ENCODE measurements at regions not wholly inside any gene's neighbourhood (a gene's known extent, or its start where the extent isn't known, plus 50 kb on each side); places are given as distances from the start of the nearest gene placed in this dataset.

- Mint-ChIP-seq H3K27ac (peak overlapping the region; percentile 94 to 99 (median 98)), H3K36me3 (no peaks in the 10 kb centered on the region), H3K9me3 (no peaks in the 10 kb centered on the region), H3K4me3 (peak overlapping the region; percentile 79 to 96 (median 90)), H3K27me3 (no peaks in the 10 kb centered on the region), H3K4me1 (peaks cover 52 to 83% (median 72%) of the 10 kb centered on the region in 3 donors)
- ATAC-seq (ENCODE audit: low read depth in 2 of 2) (peak; percentile 8 to 17), DNase-seq (peak; percentile 49)
These were observed 50.3 kb downstream of the UTRN start for GRCh38 chr6:144335311-144335861.

- H3K4me1 Mint-ChIP-seq, result peaks cover 56 to 86% (median 73%) of the 10 kb centered on the region in 3 donors
- no peaks in the 10 kb centered on the region for H3K9me3 Mint-ChIP-seq
- peak overlapping the region; percentile 79 to 96 (median 90) for H3K4me3 Mint-ChIP-seq
- DNase-seq (peak; percentile 77), ATAC-seq (ENCODE audit: low read depth in 2 of 2) (peak; percentile 60 to 69)
- no peaks in the 10 kb centered on the region for H3K36me3 Mint-ChIP-seq
- no peaks in the 10 kb centered on the region for H3K27me3 Mint-ChIP-seq
- H3K27ac Mint-ChIP-seq, result peak overlapping the region; percentile 94 to 99 (median 98)
These were observed 50.8 kb downstream of the UTRN start for GRCh38 chr6:144335914-144336313.

- Mint-ChIP-seq H3K9me3 (no peaks in the 10 kb centered on the region), H3K27ac (peak overlapping the region; percentile 4 to 98 (median 96)), H3K4me3 (peak overlapping the region in 6 of 8 donors; percentile 24 to 93 (median 64)), H3K27me3 (no peaks in the 10 kb centered on the region), H3K4me1 (peaks cover 60 to 91% (median 77%) of the 10 kb centered on the region in 3 donors), H3K36me3 (no peaks in the 10 kb centered on the region)
- DNase-seq (no peak), ATAC-seq (ENCODE audit: low read depth in 2 of 2) (no peak)
These were observed 51.8 kb downstream of the UTRN start for GRCh38 chr6:144336900-144337299.

- H3K9me3 Mint-ChIP-seq, result no peaks in the 10 kb centered on the region
- H3K27ac Mint-ChIP-seq, result peak overlapping the region; percentile 33 to 97 (median 85)
- no peaks in the 10 kb centered on the region for H3K36me3 Mint-ChIP-seq
- ATAC-seq (ENCODE audit: low read depth in 2 of 2) (no peak), DNase-seq (no peak)
- peaks cover 70 to 98% (median 81%) of the 10 kb centered on the region in 3 donors for H3K4me1 Mint-ChIP-seq
- H3K27me3 Mint-ChIP-seq, result no peaks in the 10 kb centered on the region
- peak overlapping the region; percentile 12 to 71 (median 56) for H3K4me3 Mint-ChIP-seq
These were observed 53.3 kb downstream of the UTRN start for GRCh38 chr6:144338474-144338873.

GRCh38 chr6:144338951-144339700 lies 54.0 kb downstream of the UTRN start:
- Mint-ChIP-seq H3K27ac (peak overlapping the region; percentile 19 to 92 (median 85)), H3K4me1 (peaks cover 70 to 98% (median 80%) of the 10 kb centered on the region in 3 donors), H3K9me3 (peaks cover 0 to 1% (median 0%) of the 10 kb centered on the region in 7 donors), H3K36me3 (no peaks in the 10 kb centered on the region), H3K27me3 (no peaks in the 10 kb centered on the region), H3K4me3 (peak overlapping the region; percentile 23 to 71 (median 60))
- DNase-seq, result peak; percentile 50
- ATAC-seq (ENCODE audit: low read depth in 2 of 2), result no peak

GRCh38 chr6:144339859-144340452 lies 54.8 kb downstream of the UTRN start:
- Mint-ChIP-seq H3K9me3 (peaks cover 0 to 1% (median 0%) of the 10 kb centered on the region in 7 donors), H3K36me3 (no peaks in the 10 kb centered on the region), H3K27me3 (no peaks in the 10 kb centered on the region), H3K27ac (peak overlapping the region in 5 of 6 donors; percentile 19 to 96 (median 87)), H3K4me3 (peak overlapping the region in 6 of 8 donors; percentile 23 to 75 (median 60)), H3K4me1 (peaks cover 76 to 96% (median 87%) of the 10 kb centered on the region in 3 donors)
- ATAC-seq (ENCODE audit: low read depth in 2 of 2), result no peak
- no peak for DNase-seq

GRCh38 chr6:144340541-144341371 lies 55.6 kb downstream of the UTRN start:
- peaks cover 75 to 96% (median 87%) of the 10 kb centered on the region in 3 donors for H3K4me1 Mint-ChIP-seq
- no peaks in the 10 kb centered on the region for H3K27me3 Mint-ChIP-seq
- peak overlapping the region in 7 of 8 donors; percentile 5 to 86 (median 68) for H3K4me3 Mint-ChIP-seq
- DNase-seq, result no peak
- H3K27ac Mint-ChIP-seq, result peak overlapping the region; percentile 77 to 96 (median 92)
- ATAC-seq (ENCODE audit: low read depth in 2 of 2), result no peak
- peaks cover 0 to 1% (median 0%) of the 10 kb centered on the region in 7 donors for H3K9me3 Mint-ChIP-seq
- no peaks in the 10 kb centered on the region for H3K36me3 Mint-ChIP-seq

GRCh38 chr6:144341831-144342527 lies 56.8 kb downstream of the UTRN start:
- DNase-seq, result no peak
- no peak for ATAC-seq (ENCODE audit: low read depth in 2 of 2)
- H3K27ac Mint-ChIP-seq, result peak overlapping the region; percentile 81 to 96 (median 90)
- peaks cover 3 to 7% of the 10 kb centered on the region in 2 donors for H3K36me3 Mint-ChIP-seq
- peaks cover 0 to 1% (median 0%) of the 10 kb centered on the region in 7 donors for H3K9me3 Mint-ChIP-seq
- peaks cover 73 to 92% (median 80%) of the 10 kb centered on the region in 3 donors for H3K4me1 Mint-ChIP-seq
- H3K4me3 Mint-ChIP-seq, result peak overlapping the region; percentile 3 to 93 (median 69)
- no peaks in the 10 kb centered on the region for H3K27me3 Mint-ChIP-seq

- peak; percentile 83 to 85 for ATAC-seq (ENCODE audit: low read depth in 2 of 2)
- Mint-ChIP-seq H3K36me3 (peaks cover 15 to 16% of the 10 kb centered on the region in 2 donors), H3K27ac (peak overlapping the region; percentile 87 to 98 (median 96)), H3K4me3 (peak overlapping the region; percentile 86 to 98 (median 94)), H3K9me3 (peaks cover 0 to 3% (median 0%) of the 10 kb centered on the region in 7 donors), H3K4me1 (peaks cover 79 to 94% (median 83%) of the 10 kb centered on the region in 3 donors), H3K27me3 (no peaks in the 10 kb centered on the region)
- peak; percentile 79 for DNase-seq
These were observed 58.7 kb downstream of the UTRN start for GRCh38 chr6:144343701-144344428.

- DNase-seq (no peak), ATAC-seq (ENCODE audit: low read depth in 2 of 2) (peak in 1 of 2 donors; percentile 25)
- H3K36me3 Mint-ChIP-seq, result peaks cover 15 to 16% of the 10 kb centered on the region in 2 donors
These were observed 59.5 kb downstream of the UTRN start for GRCh38 chr6:144344646-144345045.

GRCh38 chr6:144345451-144345850 lies 60.3 kb downstream of the UTRN start:
- ATAC-seq (ENCODE audit: low read depth in 2 of 2) (no peak), DNase-seq (no peak)
- peak overlapping the region; percentile 86 to 98 (median 94) for H3K4me3 Mint-ChIP-seq
- peaks cover 15 to 16% of the 10 kb centered on the region in 2 donors for H3K36me3 Mint-ChIP-seq
- H3K4me1 Mint-ChIP-seq, result peaks cover 73 to 94% (median 83%) of the 10 kb centered on the region in 3 donors
- H3K27me3 Mint-ChIP-seq, result no peaks in the 10 kb centered on the region
- peaks cover 0 to 3% (median 0%) of the 10 kb centered on the region in 7 donors for H3K9me3 Mint-ChIP-seq
- peak overlapping the region in 4 of 6 donors; percentile 85 to 97 (median 92) for H3K27ac Mint-ChIP-seq

More at GRCh38 chr6:144344646-144345045, 59.5 kb downstream of the UTRN start:
- no peaks in the 10 kb centered on the region for H3K27me3 Mint-ChIP-seq
- H3K4me3 Mint-ChIP-seq, result peak overlapping the region; percentile 86 to 98 (median 94)
- peaks cover 74 to 94% (median 83%) of the 10 kb centered on the region in 3 donors for H3K4me1 Mint-ChIP-seq
- H3K9me3 Mint-ChIP-seq, result peaks cover 0 to 3% (median 0%) of the 10 kb centered on the region in 7 donors
- peak overlapping the region; percentile 87 to 98 (median 96) for H3K27ac Mint-ChIP-seq
